Activated CD8-positive, alpha-beta memory T cell treated with anti-CD3 and anti-CD28 coated beads for 36 hours (primary cell): ENCODE measurements at regions not wholly inside any gene's neighbourhood (a gene's known extent, or its start where the extent isn't known, plus 50 kb on each side); places are given as distances from the start of the nearest gene placed in this dataset.
"Not testable (repeated sequence)": the region's sequence is repeated elsewhere in the genome, so short reads cannot be mapped to it uniquely, and the experiment has no call there.

Experiments
- CTCF ChIA-PET: fragments of 350-600 bp; sonication (Branson Sonifier 250); formaldehyde crosslinking; loops from one replicate; lab custom pipeline; 2021; ENCODE audit warnings: antibody characterized with exemption; lab: Charles Lee
- POLR2A ChIA-PET: fragments of 350-600 bp; sonication (Branson Sonifier 250); formaldehyde crosslinking; loops from one replicate; lab custom pipeline; 2021; ENCODE audit warnings: antibody characterized with exemption; lab: Charles Lee

DNA sequence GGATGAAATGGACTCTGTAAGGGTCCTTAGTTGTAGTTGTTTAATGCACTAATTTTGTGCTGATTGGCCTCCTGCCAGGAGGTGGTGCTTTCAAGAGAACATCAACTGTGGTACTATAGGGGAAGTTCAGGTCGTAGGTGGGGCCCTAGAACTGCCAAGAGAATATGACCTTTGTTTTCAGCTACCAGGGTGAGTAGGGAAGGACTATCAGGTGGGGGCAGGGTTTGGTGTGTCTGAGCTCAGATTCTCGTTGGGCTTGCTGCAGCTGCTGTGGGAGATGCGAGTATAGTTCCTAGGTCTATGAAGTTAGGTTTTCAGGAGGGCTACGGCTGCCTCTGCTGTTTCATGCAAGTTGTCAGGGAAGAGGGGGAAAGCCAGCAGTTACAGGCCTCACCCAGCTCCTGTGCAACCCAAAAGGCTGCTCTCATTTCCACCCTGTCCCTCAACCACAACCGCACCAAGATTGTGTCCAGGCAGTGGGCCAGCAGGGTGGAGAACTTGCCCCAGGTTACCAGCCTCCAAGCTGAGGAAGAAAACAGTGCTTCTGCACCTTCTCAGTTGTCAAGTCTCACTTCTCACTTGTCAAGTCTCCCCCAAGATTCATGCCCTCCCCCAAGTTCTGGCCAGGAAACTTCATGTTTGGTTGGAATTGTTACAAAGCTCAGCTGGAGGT lies 626.5 kb upstream of the MAP3K7 start:
- POLR2A ChIA-PET = no interaction called here

DNA sequence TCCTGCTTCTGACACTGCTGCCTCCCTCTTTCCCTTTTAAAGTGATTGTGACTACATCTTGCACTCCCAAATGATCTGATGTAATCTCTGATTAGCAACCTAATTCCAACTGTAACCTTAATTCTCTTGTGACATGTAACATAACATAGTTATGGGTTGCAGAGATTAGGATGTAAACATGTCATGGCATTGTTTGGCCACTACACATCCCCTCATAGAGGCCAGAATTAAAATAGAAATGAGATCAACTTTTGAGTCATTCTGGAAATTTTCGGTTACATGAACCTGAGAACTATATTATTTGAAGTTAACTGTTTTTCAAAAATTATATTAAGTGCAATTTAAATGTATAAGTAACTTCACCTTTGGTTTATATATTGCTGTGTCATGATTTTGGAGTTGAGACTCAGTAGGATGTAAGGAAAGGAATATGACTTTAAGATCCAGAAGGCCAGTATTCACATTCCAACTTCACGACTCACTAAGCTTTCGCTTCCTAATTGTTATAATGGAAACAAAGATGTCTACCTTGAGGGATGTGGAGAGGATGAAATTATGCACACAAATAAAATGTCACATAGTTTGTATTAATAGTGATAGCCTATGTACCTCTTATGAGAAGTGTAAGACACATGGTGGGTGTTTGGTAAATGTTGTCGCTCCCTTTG lies 611.9 kb upstream of the MAP3K7 start:
- CTCF ChIA-PET = no interaction called here

More for the DNA sequence above, 626.5 kb upstream of the MAP3K7 start:
- CTCF ChIA-PET = no interaction called here

DNA sequence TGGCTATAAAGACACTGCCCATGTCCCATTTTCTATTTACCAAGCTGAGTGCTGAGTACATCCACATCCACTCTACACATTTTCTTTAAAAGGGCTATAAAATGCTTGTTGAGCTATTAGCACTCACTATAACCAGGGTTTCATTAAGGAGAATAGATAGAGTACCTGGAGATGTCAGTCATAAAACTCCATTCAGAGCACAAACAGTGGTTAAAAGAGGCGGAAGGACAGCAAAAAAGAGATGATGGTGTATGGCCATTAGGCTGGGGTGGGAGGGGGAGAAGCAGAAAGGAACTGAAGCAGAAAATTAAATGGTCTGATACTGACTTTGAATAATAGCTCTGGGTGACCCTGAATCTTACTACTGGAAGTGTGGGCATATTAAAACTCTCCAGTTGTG lies 609.9 kb upstream of the MAP3K7 start:
- CTCF ChIA-PET = no interaction called here
- POLR2A ChIA-PET = no interaction called here

More for the DNA sequence above, 611.9 kb upstream of the MAP3K7 start:
- POLR2A ChIA-PET = no interaction called here

DNA sequence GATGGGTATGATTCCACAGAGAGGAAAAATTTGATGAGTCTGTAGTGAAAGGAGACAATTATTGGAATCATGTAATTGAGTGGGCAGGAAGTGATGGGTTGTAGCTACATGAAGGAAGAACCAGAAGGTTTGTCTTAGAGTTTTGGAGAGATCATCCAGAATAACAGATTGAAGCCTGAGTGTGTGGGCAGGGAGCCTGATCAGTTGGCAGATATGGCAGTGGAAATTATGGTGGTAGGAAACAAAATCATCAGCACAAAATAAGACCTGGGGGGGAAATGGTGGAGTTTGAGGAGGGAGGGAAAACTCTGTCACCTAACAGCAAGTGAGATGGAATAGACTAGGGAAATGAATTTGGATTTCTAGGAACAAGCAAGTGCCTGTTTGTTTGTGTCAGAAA lies 606.6 kb upstream of the MAP3K7 start:
- POLR2A ChIA-PET = no interaction called here

GRCh38 chr6:91190041-91190440 lies 603.2 kb upstream of the MAP3K7 start:
- CTCF ChIA-PET, POLR2A ChIA-PET: not testable (repeated sequence)

More for the DNA sequence above, 606.6 kb upstream of the MAP3K7 start:
- CTCF ChIA-PET = interaction anchor here (0.6 kb wide), 1 partner anchor 975 kb away, joined by 4 read pairs; no protein-coding TSS in a partner anchor

DNA sequence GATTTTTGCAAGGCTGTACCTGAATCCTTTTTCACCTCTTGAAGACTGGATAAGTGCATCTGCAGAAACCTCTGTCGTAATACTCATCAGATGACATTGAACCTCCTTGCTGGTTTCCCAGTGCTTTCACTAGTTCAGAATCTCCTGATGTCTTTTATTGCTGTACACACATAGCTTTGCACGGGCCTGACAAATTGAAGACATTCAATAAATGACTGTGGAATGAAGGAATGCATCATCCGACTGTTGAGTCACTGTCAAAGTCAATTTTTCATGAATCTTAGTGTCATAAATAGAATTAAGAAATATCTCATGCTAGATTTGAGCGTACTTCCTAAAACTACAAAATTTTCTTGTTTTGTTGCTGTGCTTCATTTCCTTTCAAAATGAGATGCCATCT lies 598.2 kb upstream of the MAP3K7 start:
- POLR2A ChIA-PET = no interaction called here
- CTCF ChIA-PET = no interaction called here

GRCh38 chr6:91181416-91181815 lies 594.5 kb upstream of the MAP3K7 start:
- CTCF ChIA-PET = no interaction called here
- POLR2A ChIA-PET = no interaction called here

DNA sequence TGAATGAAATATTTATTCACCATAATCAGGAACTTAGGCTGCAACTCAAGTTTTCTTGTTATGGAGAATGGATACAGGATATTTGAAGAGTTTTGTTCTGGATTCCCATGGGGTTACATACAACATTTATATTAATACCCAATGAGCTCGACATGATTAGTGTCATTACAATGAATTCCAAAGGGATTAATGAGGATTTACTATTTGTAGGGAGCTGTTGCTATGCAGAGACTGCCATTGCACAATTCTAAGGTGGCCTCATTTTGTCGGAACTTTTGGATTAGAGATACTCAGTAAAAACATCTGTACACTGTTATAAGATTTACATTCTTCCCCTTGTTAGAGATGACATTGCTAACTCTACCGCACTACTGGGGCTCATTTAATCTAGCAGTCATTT lies 586.8 kb upstream of the MAP3K7 start:
- ChIA-PET CTCF (no interaction called here), POLR2A (no interaction called here)

- ChIA-PET CTCF (no interaction called here), POLR2A (no interaction called here)
Measured at GRCh38 chr6:91173186-91173585, 586.3 kb upstream of the MAP3K7 start.

- ChIA-PET CTCF (no interaction called here), POLR2A (no interaction called here)
Measured at GRCh38 chr6:91171754-91172462, 585.0 kb upstream of the MAP3K7 start.

GRCh38 chr6:91167846-91168245 lies 581.0 kb upstream of the MAP3K7 start:
- CTCF ChIA-PET = no interaction called here
- POLR2A ChIA-PET = no interaction called here

DNA sequence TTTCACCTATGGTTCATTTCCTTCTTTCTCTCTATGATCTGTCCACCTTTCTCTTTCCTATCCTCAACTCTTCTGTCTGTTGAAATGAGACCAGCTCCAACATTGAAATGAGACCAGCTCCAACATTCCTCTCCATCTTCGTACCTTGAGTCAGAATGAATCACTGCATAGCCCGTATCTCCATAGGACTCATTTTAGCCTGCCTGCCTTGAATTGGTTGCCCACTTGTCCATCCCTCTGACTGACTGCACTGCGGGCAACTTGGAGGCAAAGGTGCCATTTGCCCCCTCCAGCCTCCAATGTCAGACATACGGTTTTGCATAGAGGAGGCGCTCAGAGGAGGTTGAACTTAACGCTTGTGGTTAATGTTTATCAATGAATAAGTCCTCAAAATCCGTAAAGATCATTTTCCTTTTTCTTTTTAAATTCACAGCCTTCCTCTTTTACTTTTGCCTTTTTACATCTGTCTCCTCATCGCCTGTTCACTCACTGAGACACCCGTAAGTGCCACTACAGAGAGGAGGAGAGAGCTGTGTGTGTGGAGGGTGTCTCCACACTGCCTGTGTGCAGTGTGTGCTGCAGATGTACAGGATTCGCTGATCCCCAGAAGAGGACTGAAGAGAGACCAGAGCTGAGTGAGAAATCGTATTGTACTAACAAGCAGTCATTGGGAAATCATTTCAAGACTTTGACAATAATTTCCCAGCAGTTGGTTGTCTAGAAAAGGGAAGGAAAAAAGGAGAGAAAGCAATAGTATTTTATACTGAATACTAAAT lies 579.6 kb upstream of the MAP3K7 start:
- POLR2A ChIA-PET = no interaction called here
- CTCF ChIA-PET = no interaction called here

DNA sequence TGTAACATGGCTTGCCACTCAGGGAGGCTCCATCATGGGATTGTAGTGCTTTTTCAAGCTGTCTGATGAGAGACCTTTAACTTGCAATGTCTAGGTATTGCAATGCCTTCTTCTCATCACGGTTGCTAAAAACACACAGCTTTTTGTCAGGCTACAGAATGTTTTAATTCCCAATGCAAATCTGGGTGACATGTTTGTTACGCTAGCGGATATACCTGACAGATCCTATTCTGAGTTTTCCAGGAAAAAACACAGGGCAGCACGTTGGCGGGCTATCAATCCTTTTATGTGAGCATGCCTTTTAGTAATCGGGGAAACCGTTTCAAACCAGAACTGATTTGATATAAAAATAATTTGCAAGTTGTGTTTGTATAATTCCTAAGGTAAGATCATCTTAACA lies 577.2 kb upstream of the MAP3K7 start:
- CTCF ChIA-PET = no interaction called here
- POLR2A ChIA-PET = no interaction called here

- CTCF ChIA-PET = no interaction called here
- POLR2A ChIA-PET = no interaction called here
Measured at GRCh38 chr6:91161246-91161645, 574.4 kb upstream of the MAP3K7 start.

GRCh38 chr6:91155129-91155785 lies 568.4 kb upstream of the MAP3K7 start:
- ChIA-PET CTCF (no interaction called here), POLR2A (no interaction called here)

DNA sequence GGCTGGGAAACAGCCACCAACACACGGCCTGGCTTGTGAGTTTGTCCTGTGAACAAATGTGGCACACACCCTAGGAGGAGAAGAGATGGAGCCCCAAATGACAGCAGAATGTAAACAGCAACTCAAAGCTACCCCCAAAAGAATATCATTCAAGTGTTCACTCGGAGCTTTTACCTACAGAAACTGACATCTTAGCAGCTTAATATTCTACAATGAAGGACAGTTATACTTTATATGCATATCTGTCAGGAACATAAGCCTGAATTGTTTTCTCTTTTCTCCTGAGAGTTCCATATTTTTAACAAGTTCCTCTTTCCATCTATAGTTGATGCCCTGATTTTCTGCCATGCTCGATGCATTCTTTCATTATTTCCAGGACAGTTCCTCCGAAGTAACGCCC lies 566.0 kb upstream of the MAP3K7 start:
- CTCF ChIA-PET = no interaction called here
- POLR2A ChIA-PET = no interaction called here

- ChIA-PET POLR2A (no interaction called here), CTCF (no interaction called here)
Measured at GRCh38 chr6:91149956-91150705, 563.3 kb upstream of the MAP3K7 start.

- ChIA-PET POLR2A (no interaction called here), CTCF (no interaction called here)
Measured at GRCh38 chr6:91149246-91149955, 562.5 kb upstream of the MAP3K7 start.
